Kidney epithelial cell (primary cell): ENCODE measurements at regions not wholly inside any gene's neighbourhood (a gene's known extent, or its start where the extent isn't known, plus 50 kb on each side); places are given as distances from the start of the nearest gene placed in this dataset.

ENCODE experiments used
- DNase-seq: peaks from one replicate; pipeline ENCODE4 v3.0.0-alpha.2; 2010; ENCODE audit warnings: low read depth
- H3K27me3 ChIP-seq: 2 replicates; pipeline ENCODE4 v1.6.0; 2011; ENCODE audit warnings: low read length; ENCODE audit not compliant: control insufficient read depth, insufficient read depth
- H3K36me3 ChIP-seq: 2 replicates; pipeline ENCODE4 v1.5.1; 2011; ENCODE audit warnings: low read length; ENCODE audit not compliant: control insufficient read depth, insufficient read depth
- H3K4me3 ChIP-seq: 2 replicates; pipeline ENCODE4 v1.5.1; 2011; ENCODE audit warnings: low read depth, mild to moderate bottlenecking, control low read depth, low read length
- CTCF ChIP-seq: IDR thresholded peaks from 2 replicates; pipeline ENCODE4 v1.5.1; 2011; ENCODE audit warnings: mild to moderate bottlenecking, moderate library complexity, low read length, control low read depth, inconsistent platforms; ENCODE audit not compliant: insufficient read depth, poor library complexity, severe bottlenecking

DNA sequence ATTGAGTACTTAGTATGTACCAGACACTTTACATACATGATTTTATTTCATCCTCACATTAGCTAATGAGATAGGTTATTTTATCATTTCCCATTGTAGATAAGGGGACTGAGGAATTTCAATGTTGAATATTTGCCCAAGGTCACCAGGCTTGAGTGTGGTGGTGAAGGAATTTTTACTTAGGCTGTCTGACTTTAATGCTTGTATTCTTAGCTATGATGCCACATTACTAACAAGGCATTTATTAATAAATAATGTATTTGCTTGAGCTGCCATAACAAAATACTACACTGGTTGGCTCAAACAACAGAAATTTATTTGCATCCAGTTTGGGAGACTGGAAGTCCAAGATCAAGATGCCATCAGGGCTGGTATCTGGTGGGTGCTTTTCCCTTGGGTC, 250.9 kb downstream of the GPD2 start:
- DNase-seq, result no peak
- Histone ChIP-seq H3K36me3 (no peaks in the 10 kb centered on the region), H3K27me3 (no peaks in the 10 kb centered on the region), H3K4me3 (no peak overlapping the region)
- no peak for TF ChIP-seq CTCF

GRCh38 chr2:156687715-156688114, 251.5 kb downstream of the GPD2 start:
- no peak for DNase-seq
- no peaks in the 10 kb centered on the region for H3K27me3 ChIP-seq
- no peaks in the 10 kb centered on the region for H3K36me3 ChIP-seq
- H3K4me3 ChIP-seq, result no peak overlapping the region
- TF ChIP-seq CTCF, result no peak

GRCh38 chr2:156689939-156690338, 253.8 kb downstream of the GPD2 start:
- H3K4me3 ChIP-seq, result no peak overlapping the region
- no peaks in the 10 kb centered on the region for H3K27me3 ChIP-seq
- no peaks in the 10 kb centered on the region for H3K36me3 ChIP-seq
- no peak for DNase-seq
- no peak for TF ChIP-seq CTCF

DNA sequence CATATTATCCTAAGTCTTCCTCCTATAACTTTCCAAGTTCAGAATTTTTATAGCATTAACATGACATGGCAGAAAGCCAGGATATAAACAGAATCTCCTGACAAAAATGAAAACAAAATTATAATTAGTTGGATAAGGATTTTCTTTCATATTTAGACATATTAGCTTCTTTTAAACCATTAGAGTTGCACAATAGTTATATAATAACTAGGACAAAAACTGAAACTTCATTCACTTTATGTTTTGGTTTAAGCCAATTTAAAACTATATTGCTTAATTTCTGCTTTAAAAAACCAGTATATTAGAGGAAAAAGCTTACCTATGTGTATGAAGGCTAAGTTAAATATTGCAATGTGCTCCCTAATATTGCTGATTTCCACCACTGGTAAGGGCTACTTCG, 254.8 kb downstream of the GPD2 start:
- no peaks in the 10 kb centered on the region for H3K36me3 ChIP-seq
- no peak for DNase-seq
- H3K4me3 ChIP-seq, result no peak overlapping the region
- H3K27me3 ChIP-seq, result no peaks in the 10 kb centered on the region
- TF ChIP-seq CTCF, result no peak

DNA sequence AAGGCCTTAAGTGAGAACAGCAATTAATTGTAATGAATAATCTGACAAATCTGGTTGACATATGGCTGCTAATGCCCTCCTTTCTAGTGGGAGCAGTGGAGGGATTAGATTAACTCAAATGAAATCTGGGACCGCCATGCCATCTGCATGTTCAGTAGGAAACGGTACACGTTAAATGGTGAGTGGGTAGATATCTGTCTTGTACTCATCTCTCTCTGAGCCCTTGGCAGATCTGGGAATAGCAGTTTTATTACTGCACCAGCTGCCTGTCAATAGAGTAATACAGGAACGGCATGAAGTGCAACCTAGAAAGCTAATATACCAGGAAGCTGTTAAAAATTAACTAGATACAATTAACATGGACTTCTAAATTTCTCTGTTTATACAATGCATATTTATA, 258.8 kb downstream of the GPD2 start:
- Histone ChIP-seq H3K36me3 (no peaks in the 10 kb centered on the region), H3K27me3 (no peaks in the 10 kb centered on the region), H3K4me3 (no peak overlapping the region)
- no peak for TF ChIP-seq CTCF
- no peak for DNase-seq

DNA sequence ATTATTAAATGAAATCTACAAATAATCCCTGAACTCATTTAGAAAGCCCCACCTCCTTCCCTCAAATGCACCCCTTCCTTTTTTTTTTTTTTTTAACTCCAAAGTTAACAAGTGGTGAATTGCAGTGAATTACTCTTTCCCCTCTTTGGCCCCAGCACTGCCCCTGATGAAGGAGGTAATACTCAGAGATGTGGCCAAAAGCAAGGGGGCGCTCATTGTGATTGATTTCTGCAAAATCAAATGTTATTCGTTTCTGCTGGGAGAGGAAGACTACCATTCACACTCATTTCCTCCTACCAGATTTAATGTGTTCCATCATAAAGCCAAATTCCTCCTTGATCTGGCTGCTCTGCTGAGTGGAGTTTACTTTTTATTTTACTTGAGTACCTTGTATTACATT, 259.4 kb downstream of the GPD2 start:
- DNase-seq, result no peak
- TF ChIP-seq CTCF, result no peak
- H3K36me3 ChIP-seq, result no peaks in the 10 kb centered on the region
- no peaks in the 10 kb centered on the region for H3K27me3 ChIP-seq
- H3K4me3 ChIP-seq, result no peak overlapping the region
